ENCODE measurements at regions not wholly inside any gene's neighbourhood (a gene's known extent, or its start where the extent isn't known, plus 50 kb on each side); places are given as distances from the start of the nearest gene placed in this dataset.
A peak's percentile ranks its signal among the peaks of the same experiment; 100 is the strongest.

GRCh38 chr1:9419369-9420041 lies 119.8 kb upstream of the SLC25A33 start:
- H3K4me1 Mint-ChIP-seq, result no peaks in the 10 kb centered on the region
- no peak for DNase-seq (ENCODE audit: low read depth, low spot score)
- no peak overlapping the region for H3K27ac Mint-ChIP-seq (ENCODE audit: unreplicated experiment)
- H3K9me3 Mint-ChIP-seq, result no peaks in the 10 kb centered on the region
- no peaks in the 10 kb centered on the region for H3K36me3 Mint-ChIP-seq (ENCODE audit: low read depth)
- H3K27me3 Mint-ChIP-seq (ENCODE audit: low read depth), result peaks cover 10% of the 10 kb centered on the region
- no peak for TF ChIP-seq CTCF (conservative IDR thresholded peaks at IDR 0.05)
- no peak overlapping the region for H3K4me3 Mint-ChIP-seq

DNA sequence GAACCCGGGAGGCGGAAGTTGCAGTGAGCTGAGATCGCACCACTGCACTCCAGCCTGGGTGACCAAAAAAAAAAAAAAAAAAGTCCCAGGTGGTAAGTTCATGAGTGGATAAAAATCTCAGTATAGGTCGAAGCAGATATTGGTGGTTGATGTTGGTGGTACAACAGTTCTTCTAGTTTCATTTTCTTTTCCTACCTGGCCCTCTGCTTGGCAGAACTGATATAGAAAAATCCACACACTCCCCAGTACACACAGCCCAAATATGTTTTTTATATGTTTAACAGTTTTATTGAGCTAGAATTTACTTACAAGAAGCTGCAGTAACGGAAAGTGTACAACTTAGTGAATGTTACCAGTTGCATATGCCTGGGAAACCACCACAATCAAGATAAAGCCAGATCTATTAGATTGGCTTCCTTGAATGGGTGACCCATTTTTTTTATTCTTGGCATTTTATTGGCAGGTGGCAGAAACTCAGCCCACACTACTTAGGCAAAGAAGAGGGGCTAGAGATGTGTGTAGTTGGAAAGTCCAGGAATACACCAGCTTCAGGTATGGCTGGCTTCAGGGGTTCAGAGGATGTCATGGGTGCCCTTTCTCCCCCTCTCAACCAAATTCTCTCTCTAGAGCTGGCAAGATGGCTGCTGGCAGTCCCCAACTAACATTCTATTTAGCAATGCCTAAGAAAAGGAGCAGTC lies 118.3 kb upstream of the SLC25A33 start:
- Mint-ChIP-seq H3K4me3 (no peak overlapping the region), H3K27ac (ENCODE audit: unreplicated experiment) (no peak overlapping the region), H3K27me3 (ENCODE audit: low read depth) (peaks cover 13% of the 10 kb centered on the region), H3K9me3 (no peaks in the 10 kb centered on the region), H3K36me3 (ENCODE audit: low read depth) (no peaks in the 10 kb centered on the region), H3K4me1 (no peaks in the 10 kb centered on the region)
- no peak for DNase-seq (ENCODE audit: low read depth, low spot score)
- TF ChIP-seq CTCF (conservative IDR thresholded peaks at IDR 0.05), result no peak

GRCh38 chr1:9421533-9421873 lies 117.8 kb upstream of the SLC25A33 start:
- no peak for TF ChIP-seq CTCF (conservative IDR thresholded peaks at IDR 0.05)
- peak overlapping the region; percentile 62 for H3K27ac Mint-ChIP-seq (ENCODE audit: unreplicated experiment)
- H3K4me1 Mint-ChIP-seq, result no peaks in the 10 kb centered on the region
- H3K9me3 Mint-ChIP-seq, result no peaks in the 10 kb centered on the region
- H3K36me3 Mint-ChIP-seq (ENCODE audit: low read depth), result no peaks in the 10 kb centered on the region
- H3K4me3 Mint-ChIP-seq, result no peak overlapping the region
- peaks cover 13% of the 10 kb centered on the region for H3K27me3 Mint-ChIP-seq (ENCODE audit: low read depth)
- no peak for DNase-seq (ENCODE audit: low read depth, low spot score)

- H3K4me1 Mint-ChIP-seq, result no peaks in the 10 kb centered on the region
- H3K27me3 Mint-ChIP-seq (ENCODE audit: low read depth), result peaks cover 13% of the 10 kb centered on the region
- no peak for DNase-seq (ENCODE audit: low read depth, low spot score)
- H3K9me3 Mint-ChIP-seq, result no peaks in the 10 kb centered on the region
- no peak for TF ChIP-seq CTCF (conservative IDR thresholded peaks at IDR 0.05)
- no peaks in the 10 kb centered on the region for H3K36me3 Mint-ChIP-seq (ENCODE audit: low read depth)
- H3K4me3 Mint-ChIP-seq, result no peak overlapping the region
- no peak overlapping the region for H3K27ac Mint-ChIP-seq (ENCODE audit: unreplicated experiment)
Measured at GRCh38 chr1:9422321-9422720, 116.9 kb upstream of the SLC25A33 start.

GRCh38 chr1:9422911-9423505 lies 116.3 kb upstream of the SLC25A33 start:
- no peaks in the 10 kb centered on the region for H3K36me3 Mint-ChIP-seq (ENCODE audit: low read depth)

More at GRCh38 chr1:9422911-9423505, 116.3 kb upstream of the SLC25A33 start:
- no peaks in the 10 kb centered on the region for H3K4me1 Mint-ChIP-seq
- TF ChIP-seq CTCF (conservative IDR thresholded peaks at IDR 0.05), result no peak
- H3K9me3 Mint-ChIP-seq, result no peaks in the 10 kb centered on the region
- DNase-seq (ENCODE audit: low read depth, low spot score), result no peak
- H3K4me3 Mint-ChIP-seq, result no peak overlapping the region
- H3K27me3 Mint-ChIP-seq (ENCODE audit: low read depth), result peaks cover 13% of the 10 kb centered on the region
- no peak overlapping the region for H3K27ac Mint-ChIP-seq (ENCODE audit: unreplicated experiment)

Measured in neural crest cell (in vitro differentiated cells).